Heart right ventricle (tissue), 16 donors: ENCODE measurements at regions not wholly inside any gene's neighbourhood (a gene's known extent, or its start where the extent isn't known, plus 50 kb on each side); places are given as distances from the start of the nearest gene placed in this dataset.
"Not testable (repeated sequence)": the region's sequence is repeated elsewhere in the genome, so short reads cannot be mapped to it uniquely, and the experiment has no call there.

ENCODE experiments used
- ATAC-seq, 8 donors: fragments of 200-7000 bp; cut with Tn5 transposase; one replicate each; pipeline ENCODE4 v1.9.1; 2020; ENCODE audit warnings: mild to moderate bottlenecking in 8 of 8, moderate library complexity in 8 of 8, moderate number of reproducible peaks in 1 of 8
- DNase-seq, 2 donors: peaks; one replicate each; pipeline ENCODE4 v3.0.0-alpha.2; 2020
- H3K27ac ChIP-seq, 10 donors: fragments of 200-600 bp; sonication (generic) in 2 of 10; one replicate each; pipeline versions ENCODE4 v1.5.0 to v1.8.0; 2020 to 2022; ENCODE audit warnings: mild to moderate bottlenecking in 3 of 10
- H3K27me3 ChIP-seq, 7 donors: fragments of 200-600 bp; one replicate each; pipeline ENCODE4 v1.8.0; 2021 to 2022; ENCODE audit warnings: mild to moderate bottlenecking in 2 of 7
- H3K36me3 ChIP-seq, 9 donors: fragments of 200-600 bp; sonication (generic) in 1 of 9; one replicate each; pipeline versions ENCODE4 v1.5.0 to v1.8.0; 2020 to 2022; ENCODE audit warnings: mild to moderate bottlenecking in 2 of 9
- H3K4me1 ChIP-seq, 9 donors: fragments of 200-600 bp; sonication (generic) in 1 of 9; one replicate each; pipeline versions ENCODE4 v1.5.0 to v1.8.0; 2020 to 2022; ENCODE audit warnings: mild to moderate bottlenecking in 4 of 9
- H3K4me3 ChIP-seq, 10 donors: fragments of 200-600 bp; sonication (generic) in 2 of 10; one replicate each; pipeline versions ENCODE4 v1.5.0 to v1.8.0; 2020 to 2022; ENCODE audit warnings: mild to moderate bottlenecking in 7 of 10, moderate library complexity in 2 of 10
- H3K9me3 ChIP-seq, 11 donors: fragments of 200-600 bp in 10 of 11; sonication (generic) in 2 of 11; one replicate each; pipeline versions ENCODE4 v1.5.0 to v1.8.0; 2013 to 2022; ENCODE audit warnings: mild to moderate bottlenecking in 2 of 11, control low read depth in 1 of 11, moderate library complexity in 1 of 11
- WGBS, 2 donors: extraction: QIAGEN DNeasy Blood & Tissue Kit; methylation state at CpG; one replicate each; pipeline ENCODE4 v1.1.7; 2013; ENCODE audit warnings: inconsistent platforms in 1 of 2; 5-methylcytosine and 5-hydroxymethylcytosine counted together
- intact Hi-C, 10 donors: fragments of 100-400 bp; cut with DNase I; formaldehyde crosslinking; loops; one replicate each; pipeline versions ENCODE4 v1.11.1 to v1.14.2; 2022
- TF ChIP-seq, protein P1 (sequence below), 9 donors: fragments of 200-600 bp; sonication (generic) in 2 of 9; IDR thresholded peaks; one replicate each; pipeline versions ENCODE4 v1.5.0 to v1.8.0; 2021 to 2022; ENCODE audit warnings: antibody characterized with exemption in 9 of 9, mild to moderate bottlenecking in 5 of 9, moderate library complexity in 1 of 9
- donor health status: Arrhythmogenic right ventricular cardiomyopathy.
- donor health status: ischemic (EF 13 %, LVEDD 7.1; RV severe dilation, severe dysfunction).
- donor health status: healthy with polysubstance abuse.
- donor health status: DM: no; HTN: yes; CAD: no.
- donor health status: DM: no; HTN: no; CAD: no.
- donor health status: ischemic (EF 25% LVEDD 6.9; RV normal size, moderate dysfunction).
- donor health status: ischemic (EF 25% LVEDD 5.7; RV mildly dilated, moderate dysfunction).
- donor health status: healthy.
- donor health status: DM: yes; HTN: yes; CAD: no.
- donor health status: Ischemic cardiomyopathy.
- donor health status: ischemic (EF 35%, LVEDD 5.7; RV mildly dilated, moderate dysfunction).
- donor health status: nonischemic (EF 11% LVEDD 7.7; RV severe dilation, severe dysfunction).
- donor health status: DM: yes; HTN: yes; CAD: no.
- donor health status: PGD.
- donor health status: ischemic (EF 29% LVEDD 5.4; RV normal size, mild dysfunction).
- donor health status: nonischemic (EF 23%, LVEDD 6.1; RV moderate dilation, normal function).

DNA sequence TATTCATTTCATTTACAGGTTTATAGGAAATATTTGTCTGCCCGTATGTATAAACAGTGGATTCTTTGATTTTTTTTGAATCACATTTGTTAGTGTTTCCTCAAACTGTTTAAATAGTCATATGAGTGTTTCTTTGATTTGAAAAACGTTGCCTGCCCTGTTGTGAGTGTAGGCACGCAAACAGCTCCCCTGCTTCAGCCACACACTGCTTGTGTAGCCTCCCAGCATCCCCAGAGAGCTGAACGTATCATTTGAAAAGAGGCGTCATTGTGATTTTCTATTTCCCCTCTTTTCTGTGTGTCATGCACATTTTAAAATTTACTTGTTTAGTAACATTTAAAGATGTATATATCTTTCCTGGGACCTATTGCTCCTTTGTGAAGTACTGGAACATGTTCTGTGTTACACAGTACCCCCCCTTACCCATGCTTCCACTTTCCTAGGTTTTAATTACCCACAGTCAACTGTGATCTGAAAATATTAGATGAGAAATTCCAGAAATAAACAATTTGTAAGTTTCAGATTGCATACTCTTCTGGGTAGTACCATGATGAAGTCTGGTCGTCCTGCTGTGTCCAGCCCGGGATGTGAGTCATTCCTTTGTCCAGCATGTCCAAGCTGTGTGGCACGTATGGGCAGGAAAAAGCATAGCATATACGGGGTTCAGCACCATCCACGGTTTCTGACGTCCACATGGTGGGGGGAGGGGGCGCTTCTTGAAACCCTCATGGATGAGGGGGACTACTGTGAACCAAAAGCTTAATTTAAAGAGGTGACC lies 78.7 kb downstream of the NPIPB11 start:
- intact Hi-C loops, DNase-seq, H3K4me3 ChIP-seq, H3K27me3 ChIP-seq, H3K4me1 ChIP-seq, H3K9me3 ChIP-seq: not testable (repeated sequence)
- Histone ChIP-seq H3K27ac (peak overlapping the region in 1 of 10 donors; percentile 56), H3K36me3 (peaks cover 0 to 27% (median 0%) of the 10 kb centered on the region in 9 donors)
- WGBS, 2 donors, result 75 to 79% methylated on average over 12 of the region's 12 CpGs
- peak in 1 of 8 donors; percentile 49 for ATAC-seq

DNA sequence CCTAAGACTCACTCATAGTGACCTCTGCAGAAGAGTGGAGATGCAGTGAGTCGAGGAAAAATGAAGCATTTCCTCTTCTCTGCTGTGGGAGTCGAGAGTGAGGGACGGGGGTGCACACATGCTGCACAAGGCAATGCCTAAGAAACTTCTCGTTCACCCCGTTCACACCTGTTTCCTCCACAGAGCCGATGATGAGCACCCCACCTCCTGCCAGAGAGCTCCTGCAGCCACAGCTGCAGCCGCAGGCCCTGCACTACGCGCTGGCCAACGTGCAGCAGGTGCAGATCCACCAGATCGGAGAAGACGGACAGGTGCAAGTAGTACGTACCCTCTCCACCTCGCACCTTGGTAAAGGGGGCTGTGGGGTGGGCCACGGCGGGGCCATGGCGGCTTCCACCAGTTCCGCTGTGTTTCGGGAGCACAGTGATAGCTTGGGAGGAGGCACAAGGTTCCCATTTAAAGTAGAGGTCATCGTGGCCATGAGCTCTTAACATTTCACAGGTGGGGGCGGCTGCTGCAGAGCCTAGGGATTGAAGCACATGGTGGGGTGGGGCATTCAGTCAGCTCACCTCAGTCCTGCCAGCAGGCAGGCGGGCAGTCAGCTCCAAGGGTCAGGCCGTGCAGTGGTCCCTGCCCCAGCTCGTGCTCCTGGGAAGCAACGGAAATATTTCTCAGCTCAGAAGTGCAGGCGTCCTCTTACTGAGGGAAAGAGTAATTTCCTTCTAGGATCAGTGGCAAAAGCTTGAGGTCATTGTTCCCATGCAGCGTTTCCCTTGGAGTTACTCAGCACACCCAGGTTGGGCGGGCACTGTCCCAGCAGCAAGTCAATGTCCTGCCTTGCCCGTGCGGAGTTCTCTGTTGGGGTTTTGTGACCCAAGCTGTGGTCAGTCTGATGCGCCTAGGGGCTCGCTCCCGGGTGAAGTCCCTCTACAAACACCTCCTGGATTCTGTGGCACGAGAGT lies 80.1 kb downstream of the NPIPB11 start:
- WGBS, 2 donors, result 78 to 80% methylated on average over 26 to 32 of the region's 34 CpGs
- ATAC-seq, result peak in 6 of 8 donors; percentile 20 to 79 (median 46)
- intact Hi-C loops, H3K9me3 ChIP-seq, H3K4me1 ChIP-seq, H3K27me3 ChIP-seq, H3K4me3 ChIP-seq, DNase-seq, H3K27ac ChIP-seq: not testable (repeated sequence)
- H3K36me3 ChIP-seq, result peaks cover 0 to 24% (median 0%) of the 10 kb centered on the region in 9 donors

DNA sequence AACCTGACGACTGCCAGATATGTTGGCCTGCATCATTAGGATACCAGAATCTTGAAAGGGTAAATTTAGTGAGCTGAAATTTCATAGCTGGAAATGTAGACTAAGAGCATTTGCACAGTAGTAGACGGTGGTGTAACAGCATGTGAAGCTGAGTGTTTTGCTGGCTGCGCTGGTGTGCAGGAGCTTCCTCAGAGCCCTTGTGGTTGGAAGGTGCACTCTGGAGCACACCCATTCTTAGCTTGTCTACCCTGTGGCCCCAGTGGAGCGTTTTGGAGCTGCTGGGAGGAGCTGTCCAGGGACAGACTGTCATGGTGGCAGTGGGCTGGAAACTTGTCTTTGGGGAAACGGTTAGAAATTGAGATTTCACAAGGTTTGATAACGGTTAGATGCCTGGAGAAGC lies 82.8 kb downstream of the NPIPB11 start:
- H3K36me3 ChIP-seq, result peaks cover 0 to 18% (median 0%) of the 10 kb centered on the region in 9 donors
- peak in 1 of 8 donors; percentile 31 for ATAC-seq
- intact Hi-C loops, H3K27me3 ChIP-seq, H3K27ac ChIP-seq, H3K9me3 ChIP-seq, H3K4me3 ChIP-seq, DNase-seq: not testable (repeated sequence)
- 81 to 86% methylated on average over 6 of the region's 6 CpGs for WGBS, 2 donors
- H3K4me1 ChIP-seq, result peaks cover 3 to 21% (median 6%) of the 10 kb centered on the region in 9 donors

DNA sequence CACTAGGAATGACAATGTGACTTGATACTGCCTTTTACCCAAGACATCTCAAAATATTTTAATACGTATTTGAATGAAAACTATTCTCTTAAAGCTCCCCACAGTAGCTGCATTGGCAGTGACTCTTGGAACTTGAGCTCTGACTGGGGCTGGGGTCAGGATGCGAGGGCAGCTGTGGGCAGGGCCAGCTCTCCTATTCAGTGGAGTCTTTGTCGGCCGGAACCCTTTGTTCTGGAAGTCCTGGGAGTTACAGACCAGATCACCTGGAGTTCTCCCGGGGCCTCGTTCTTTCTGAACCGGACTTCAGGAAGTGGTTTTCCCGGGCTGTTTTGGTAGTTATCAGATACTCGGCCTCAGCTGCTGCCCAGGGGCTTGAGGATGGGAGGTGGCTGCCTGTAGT lies 84.9 kb downstream of the NPIPB11 start:
- TF ChIP-seq, protein P1, sequence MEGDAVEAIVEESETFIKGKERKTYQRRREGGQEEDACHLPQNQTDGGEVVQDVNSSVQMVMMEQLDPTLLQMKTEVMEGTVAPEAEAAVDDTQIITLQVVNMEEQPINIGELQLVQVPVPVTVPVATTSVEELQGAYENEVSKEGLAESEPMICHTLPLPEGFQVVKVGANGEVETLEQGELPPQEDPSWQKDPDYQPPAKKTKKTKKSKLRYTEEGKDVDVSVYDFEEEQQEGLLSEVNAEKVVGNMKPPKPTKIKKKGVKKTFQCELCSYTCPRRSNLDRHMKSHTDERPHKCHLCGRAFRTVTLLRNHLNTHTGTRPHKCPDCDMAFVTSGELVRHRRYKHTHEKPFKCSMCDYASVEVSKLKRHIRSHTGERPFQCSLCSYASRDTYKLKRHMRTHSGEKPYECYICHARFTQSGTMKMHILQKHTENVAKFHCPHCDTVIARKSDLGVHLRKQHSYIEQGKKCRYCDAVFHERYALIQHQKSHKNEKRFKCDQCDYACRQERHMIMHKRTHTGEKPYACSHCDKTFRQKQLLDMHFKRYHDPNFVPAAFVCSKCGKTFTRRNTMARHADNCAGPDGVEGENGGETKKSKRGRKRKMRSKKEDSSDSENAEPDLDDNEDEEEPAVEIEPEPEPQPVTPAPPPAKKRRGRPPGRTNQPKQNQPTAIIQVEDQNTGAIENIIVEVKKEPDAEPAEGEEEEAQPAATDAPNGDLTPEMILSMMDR (IDR thresholded peaks at IDR 0.05), result no peak
- no peak overlapping the region for H3K4me3 ChIP-seq
- H3K4me1 ChIP-seq, result peaks cover 4 to 35% (median 17%) of the 10 kb centered on the region in 9 donors
- H3K27me3 ChIP-seq, result no peaks in the 10 kb centered on the region
- intact Hi-C loops, result no loop called here
- ATAC-seq, result peak in 1 of 8 donors; percentile 16
- WGBS, 2 donors, result 59 to 70% methylated on average over 9 of the region's 9 CpGs
- H3K9me3 ChIP-seq, result no peaks in the 10 kb centered on the region
- H3K27ac ChIP-seq, result peak overlapping the region in 5 of 10 donors; percentile 17 to 74 (median 30)
- DNase-seq, result no peak
- H3K36me3 ChIP-seq, result peaks cover 0 to 11% (median 0%) of the 10 kb centered on the region in 9 donors

DNA sequence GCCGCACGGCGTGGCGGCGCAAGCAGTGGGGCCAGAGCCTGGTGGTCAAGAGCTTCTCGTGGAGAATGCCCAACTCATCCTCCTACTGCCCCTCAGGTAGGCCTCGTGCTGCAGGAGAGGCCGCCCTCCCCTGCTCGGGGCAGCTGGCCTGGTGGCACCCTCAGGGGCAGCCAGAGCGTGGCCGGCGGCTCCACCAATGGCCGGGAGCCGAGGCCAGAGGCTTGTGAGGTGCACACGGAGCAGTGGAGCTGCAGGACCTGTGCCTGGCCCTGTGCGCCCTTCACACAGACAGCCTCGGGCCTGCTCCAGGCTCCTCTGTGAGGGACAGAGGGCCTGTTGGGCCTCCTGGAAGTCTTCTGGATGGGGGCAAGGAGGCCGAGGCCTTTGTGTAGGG lies 85.5 kb downstream of the NPIPB11 start:
- TF ChIP-seq, protein P1 (IDR thresholded peaks at IDR 0.05), result no peak

More for the DNA sequence above, 85.5 kb downstream of the NPIPB11 start:
- Histone ChIP-seq H3K27me3 (no peaks in the 10 kb centered on the region), H3K4me1 (peaks cover 4 to 39% (median 17%) of the 10 kb centered on the region in 9 donors), H3K27ac (peak overlapping the region in 6 of 10 donors; percentile 17 to 74 (median 41)), H3K9me3 (no peaks in the 10 kb centered on the region), H3K36me3 (peaks cover 0 to 7% (median 0%) of the 10 kb centered on the region in 9 donors), H3K4me3 (no peak overlapping the region)
- ATAC-seq, result peak in 1 of 8 donors; percentile 28
- DNase-seq, result no peak
- 94 to 96% methylated on average over 18 of the region's 18 CpGs for WGBS, 2 donors
- intact Hi-C loops, result no loop called here
